ENCODE measurements at regions not wholly inside any gene's neighbourhood (a gene's known extent, or its start where the extent isn't known, plus 50 kb on each side); places are given as distances from the start of the nearest gene placed in this dataset.

DNA sequence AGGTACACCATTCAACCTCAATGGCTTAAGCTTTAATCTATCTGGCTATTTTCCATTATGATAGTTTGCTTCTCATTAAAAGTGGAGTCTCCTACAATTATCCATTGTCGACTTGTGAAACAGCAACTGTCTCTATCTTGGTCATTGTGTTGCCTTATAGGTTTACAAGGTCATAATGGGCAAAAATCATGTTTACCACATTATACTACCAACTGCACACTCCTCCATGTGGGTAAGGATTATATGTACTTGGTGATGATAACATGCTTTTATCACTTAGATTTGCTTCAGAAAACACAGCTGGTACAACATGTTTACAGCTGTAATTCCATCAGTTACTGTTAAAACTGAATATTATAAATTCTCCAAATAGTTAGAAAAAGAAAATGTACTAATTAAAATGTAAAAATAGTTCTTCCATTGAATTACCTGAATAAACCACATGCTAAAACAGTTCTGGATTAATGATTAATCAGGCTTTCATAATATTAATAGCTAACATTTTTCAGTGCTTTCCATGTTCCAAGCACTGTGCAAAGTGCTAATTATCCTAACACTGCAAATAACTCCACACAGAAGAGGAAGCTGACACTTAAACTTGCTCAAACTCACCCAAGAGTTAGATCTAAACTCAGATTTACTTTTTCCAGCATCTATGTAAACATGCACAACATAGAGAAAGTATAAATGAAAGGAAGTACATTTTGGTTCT lies 96.7 kb downstream of the OGFRL1 start:
- Histone ChIP-seq H3K27me3 (no peaks in the 10 kb centered on the region), H3K4me1 (peaks cover 0 to 53% (median 10%) of the 10 kb centered on the region in 4 donors), H3K27ac (no peak overlapping the region), H3K4me3 (no peak overlapping the region), H3K36me3 (no peaks in the 10 kb centered on the region), H3K9me3 (no peaks in the 10 kb centered on the region)
- WGBS, 2 donors, result 14 to 53% methylated on average over 1 of the region's 1 CpG
- DNase-seq, result no peak
- TF ChIP-seq EP300 (IDR thresholded peaks at IDR 0.05), result no peak
- TF ChIP-seq POLR2A (IDR thresholded peaks at IDR 0.05), result no peak
- no peak for TF ChIP-seq POLR2AphosphoS5 (IDR thresholded peaks at IDR 0.05)
- TF ChIP-seq, protein P1, sequence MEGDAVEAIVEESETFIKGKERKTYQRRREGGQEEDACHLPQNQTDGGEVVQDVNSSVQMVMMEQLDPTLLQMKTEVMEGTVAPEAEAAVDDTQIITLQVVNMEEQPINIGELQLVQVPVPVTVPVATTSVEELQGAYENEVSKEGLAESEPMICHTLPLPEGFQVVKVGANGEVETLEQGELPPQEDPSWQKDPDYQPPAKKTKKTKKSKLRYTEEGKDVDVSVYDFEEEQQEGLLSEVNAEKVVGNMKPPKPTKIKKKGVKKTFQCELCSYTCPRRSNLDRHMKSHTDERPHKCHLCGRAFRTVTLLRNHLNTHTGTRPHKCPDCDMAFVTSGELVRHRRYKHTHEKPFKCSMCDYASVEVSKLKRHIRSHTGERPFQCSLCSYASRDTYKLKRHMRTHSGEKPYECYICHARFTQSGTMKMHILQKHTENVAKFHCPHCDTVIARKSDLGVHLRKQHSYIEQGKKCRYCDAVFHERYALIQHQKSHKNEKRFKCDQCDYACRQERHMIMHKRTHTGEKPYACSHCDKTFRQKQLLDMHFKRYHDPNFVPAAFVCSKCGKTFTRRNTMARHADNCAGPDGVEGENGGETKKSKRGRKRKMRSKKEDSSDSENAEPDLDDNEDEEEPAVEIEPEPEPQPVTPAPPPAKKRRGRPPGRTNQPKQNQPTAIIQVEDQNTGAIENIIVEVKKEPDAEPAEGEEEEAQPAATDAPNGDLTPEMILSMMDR (IDR thresholded peaks at IDR 0.05), result no peak
- intact Hi-C loops (cut with DNase I), result loop anchor here (1.0 kb wide), 1 partner anchor 125 kb away; no protein-coding TSS in a partner anchor

GRCh38 chr6:71386215-71386614 lies 97.6 kb downstream of the OGFRL1 start:
- Histone ChIP-seq H3K27ac (no peak overlapping the region), H3K27me3 (no peaks in the 10 kb centered on the region), H3K4me3 (no peak overlapping the region), H3K36me3 (no peaks in the 10 kb centered on the region), H3K4me1 (peaks cover 0 to 53% (median 10%) of the 10 kb centered on the region in 4 donors), H3K9me3 (no peaks in the 10 kb centered on the region)
- intact Hi-C loops (cut with DNase I), result no loop called here
- TF ChIP-seq, protein P1 (IDR thresholded peaks at IDR 0.05), result no peak
- TF ChIP-seq POLR2A (IDR thresholded peaks at IDR 0.05) (no peak), EP300 (IDR thresholded peaks at IDR 0.05) (no peak), POLR2AphosphoS5 (IDR thresholded peaks at IDR 0.05) (no peak)
- WGBS, 2 donors, result 69 to 84% methylated on average over 4 of the region's 4 CpGs
- DNase-seq, result no peak

DNA sequence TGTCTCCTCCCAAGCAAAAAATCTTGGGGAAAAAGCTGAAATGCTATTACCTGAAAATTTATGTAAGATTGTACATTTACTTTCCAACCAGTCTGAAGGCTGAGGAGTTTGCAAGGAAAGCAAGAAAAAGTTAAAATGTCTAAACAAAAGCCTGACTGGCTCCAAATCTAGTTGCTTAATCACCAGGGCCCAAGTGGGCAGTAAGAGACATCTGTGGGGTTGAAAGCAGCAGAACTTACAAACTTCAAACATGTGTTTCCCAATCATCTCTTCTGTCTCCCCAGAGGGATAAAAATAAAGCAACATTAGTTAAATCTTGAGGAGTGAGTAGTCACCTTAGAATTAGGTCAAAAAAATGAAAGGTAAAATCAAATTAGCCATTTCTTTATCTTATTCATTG lies 98.6 kb downstream of the OGFRL1 start:
- H3K4me3 ChIP-seq, result no peak overlapping the region
- H3K36me3 ChIP-seq, result no peaks in the 10 kb centered on the region
- peaks cover 0 to 53% (median 10%) of the 10 kb centered on the region in 4 donors for H3K4me1 ChIP-seq
- TF ChIP-seq EP300 (IDR thresholded peaks at IDR 0.05), result no peak
- TF ChIP-seq POLR2AphosphoS5 (IDR thresholded peaks at IDR 0.05), result no peak
- TF ChIP-seq POLR2A (IDR thresholded peaks at IDR 0.05), result no peak
- TF ChIP-seq, protein P1 (IDR thresholded peaks at IDR 0.05), result no peak
- intact Hi-C loops (cut with DNase I), result no loop called here
- no peaks in the 10 kb centered on the region for H3K27me3 ChIP-seq
- DNase-seq, result no peak
- H3K27ac ChIP-seq, result no peak overlapping the region
- no peaks in the 10 kb centered on the region for H3K9me3 ChIP-seq

DNA sequence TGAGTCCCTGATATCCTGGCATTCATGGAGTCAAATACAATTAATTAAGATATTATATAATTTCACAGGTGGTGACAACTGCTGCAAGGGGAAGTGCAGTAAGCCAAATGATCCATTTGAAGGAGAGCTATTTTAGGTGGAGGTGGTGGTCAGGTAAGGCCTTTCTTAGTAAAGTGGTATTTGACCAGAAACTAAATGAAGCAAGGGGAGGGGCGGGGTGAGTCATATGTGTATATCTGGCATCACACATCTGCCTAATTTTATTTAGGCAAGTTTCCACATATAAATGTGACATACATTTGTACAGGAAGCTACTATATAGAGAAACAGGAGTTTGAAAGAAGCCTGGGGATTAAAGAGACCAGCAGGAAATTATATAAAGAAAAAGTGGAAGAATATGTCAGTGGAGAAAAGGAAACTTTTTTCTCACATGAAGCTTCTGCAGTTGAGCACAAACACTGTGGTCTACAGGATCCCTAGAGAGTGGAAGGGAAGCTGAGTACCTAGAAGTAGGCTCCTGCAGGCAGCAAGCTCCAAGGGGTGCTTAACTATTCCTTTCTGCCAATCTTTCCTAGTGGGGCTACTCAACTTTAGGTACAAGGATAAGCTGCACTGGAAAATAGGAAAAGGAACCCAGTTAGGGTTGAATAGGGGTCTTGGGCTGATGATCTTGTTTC lies 99.6 kb downstream of the OGFRL1 start:
- WGBS, 2 donors, result 81 to 93% methylated on average over 1 of the region's 1 CpG
- no peak for TF ChIP-seq EP300 (IDR thresholded peaks at IDR 0.05)
- no peak for TF ChIP-seq POLR2A (IDR thresholded peaks at IDR 0.05)
- TF ChIP-seq, protein P1 (IDR thresholded peaks at IDR 0.05), result no peak
- no peak for TF ChIP-seq POLR2AphosphoS5 (IDR thresholded peaks at IDR 0.05)
- H3K27me3 ChIP-seq, result no peaks in the 10 kb centered on the region
- DNase-seq, result no peak
- no peaks in the 10 kb centered on the region for H3K36me3 ChIP-seq
- H3K27ac ChIP-seq, result no peak overlapping the region
- peaks cover 0 to 60% (median 17%) of the 10 kb centered on the region in 4 donors for H3K4me1 ChIP-seq
- H3K9me3 ChIP-seq, result no peaks in the 10 kb centered on the region
- no peak overlapping the region for H3K4me3 ChIP-seq
- intact Hi-C loops (cut with DNase I), result no loop called here
